ENCODE measurements at regions not wholly inside any gene's neighbourhood (a gene's known extent, or its start where the extent isn't known, plus 50 kb on each side); places are given as distances from the start of the nearest gene placed in this dataset.
A peak's percentile ranks its signal among the peaks of the same experiment; 100 is the strongest.

DNA sequence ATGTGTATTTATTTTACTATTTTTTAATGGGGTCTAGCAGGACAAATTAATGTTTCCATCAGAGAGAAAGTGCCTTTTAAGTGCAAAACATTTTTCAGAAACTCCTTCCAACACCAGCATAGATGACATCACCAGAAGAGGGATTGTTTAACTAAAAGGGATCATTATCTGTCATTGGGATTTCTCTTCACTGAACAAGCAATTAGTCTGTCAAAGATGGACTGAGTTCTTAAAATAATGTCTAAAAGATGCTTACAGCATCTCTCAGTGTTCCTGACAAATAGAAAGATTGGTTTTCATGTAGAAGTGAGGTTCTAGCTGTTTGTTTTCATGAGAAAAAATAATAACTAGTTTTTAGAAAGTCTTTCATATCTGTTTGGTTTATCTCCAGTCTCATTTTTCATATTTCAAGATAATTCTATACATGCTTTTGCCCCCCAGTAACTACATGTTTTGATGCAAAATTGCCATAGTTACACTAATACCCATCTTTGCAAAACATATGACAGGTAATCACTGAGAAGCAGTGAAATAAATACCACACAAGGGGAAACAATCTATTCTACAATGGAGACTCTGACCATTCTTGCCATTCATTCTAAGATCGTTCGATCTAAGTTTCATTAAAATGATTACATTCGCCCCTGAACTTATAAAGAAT, 850.3 kb downstream of the GALC start:
- Histone ChIP-seq H3K4me2 (ENCODE audit: low read depth, low read length) (no peak overlapping the region), H3K27ac (ENCODE audit: extremely low read length, insufficient read depth, low read length) (no peak overlapping the region), H3K4me3 (replicated peaks in 1 of 3; ENCODE audit: insufficient read depth in 1 of 3, low read depth in 2 of 3, low read length in 3 of 3) (no peak overlapping the region), H4K20me1 (ENCODE audit: insufficient read depth, low read length) (no peaks in the 10 kb centered on the region), H3K9ac (ENCODE audit: insufficient read depth, low read depth, low read length) (no peak overlapping the region), H3K9me3 (ENCODE audit: low read length) (no peaks in the 10 kb centered on the region), H3K36me3 (replicated peaks in 1 of 2; ENCODE audit: control insufficient read depth in 1 of 2, insufficient read depth in 2 of 2, low read length in 2 of 2) (no peaks in the 10 kb centered on the region), H3K27me3 (ENCODE audit: control insufficient read depth in 1 of 2, insufficient read depth in 2 of 2, low read length in 2 of 2) (no peaks in the 10 kb centered on the region), H3K4me1 (ENCODE audit: insufficient read depth, low read length) (no peaks in the 10 kb centered on the region), H3K79me2 (ENCODE audit: insufficient read depth, low read length) (no peaks in the 10 kb centered on the region), H2AFZ (ENCODE audit: low read length) (no peak overlapping the region)
- CTCF ChIA-PET (ENCODE audit: low intra/inter-chr PET ratio, low total read pairs): no interaction called here
- ATAC-seq: no peak
- intact Hi-C loops (cut with micrococcal nuclease; ENCODE audit: unreplicated experiment): no loop called here
- TF ChIP-seq SRSF9 (IDR thresholded peaks at IDR 0.05; ENCODE audit: borderline replicate concordance, insufficient read depth, low read depth, low read length, poor library complexity, severe bottlenecking) (no peak), ATF7 (IDR thresholded peaks at IDR 0.05) (0 out of 2 replicates have a peak, but pooled peaks have one; percentile 37), ATF7 (CRISPR knock-in tag; IDR thresholded peaks at IDR 0.05) (no peak)
- DNase-seq (ENCODE audit: low spot score): no peak
- in situ Hi-C loops (cut with HindIII; ENCODE audit: extremely low pct_ligation_motif_present, low pct_unique_long_range_greater_than_20kb): no loop called here
- FAIRE-seq: no peak
- BruUV-seq (replicated peaks): no TSS peak
- POLR2A ChIA-PET: no interaction called here
- 0% methylated on average over 3 of the region's 3 CpGs for WGBS (ENCODE audit: low lambda C conversion rate)

DNA sequence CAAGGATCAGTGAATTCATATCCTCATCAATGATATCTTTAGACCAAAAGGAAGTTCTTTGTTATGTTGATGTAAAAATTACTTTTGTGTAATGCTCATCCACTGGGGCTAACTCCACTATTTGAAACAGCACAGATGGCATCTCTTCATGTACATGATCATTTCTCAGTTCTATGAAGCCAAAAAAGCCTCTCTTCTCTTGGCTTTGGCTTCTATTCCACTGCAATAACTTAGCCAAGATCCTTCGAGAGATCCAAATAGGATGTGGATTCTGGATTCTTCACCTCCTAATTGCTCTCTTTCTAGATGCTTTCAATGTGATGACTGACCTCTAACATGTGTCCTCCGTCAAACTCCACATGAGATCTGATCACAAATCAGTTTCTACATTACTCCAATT, 851.2 kb downstream of the GALC start:
- POLR2A ChIA-PET: no interaction called here
- Histone ChIP-seq H2AFZ (ENCODE audit: low read length) (no peak overlapping the region), H3K79me2 (ENCODE audit: insufficient read depth, low read length) (no peaks in the 10 kb centered on the region), H3K9me3 (ENCODE audit: low read length) (no peaks in the 10 kb centered on the region), H3K27me3 (ENCODE audit: control insufficient read depth in 1 of 2, insufficient read depth in 2 of 2, low read length in 2 of 2) (no peaks in the 10 kb centered on the region), H4K20me1 (ENCODE audit: insufficient read depth, low read length) (no peaks in the 10 kb centered on the region), H3K36me3 (replicated peaks in 1 of 2; ENCODE audit: control insufficient read depth in 1 of 2, insufficient read depth in 2 of 2, low read length in 2 of 2) (no peaks in the 10 kb centered on the region), H3K4me3 (replicated peaks in 1 of 3; ENCODE audit: insufficient read depth in 1 of 3, low read depth in 2 of 3, low read length in 3 of 3) (no peak overlapping the region), H3K27ac (ENCODE audit: extremely low read length, insufficient read depth, low read length) (no peak overlapping the region), H3K4me2 (ENCODE audit: low read depth, low read length) (no peak overlapping the region), H3K9ac (ENCODE audit: insufficient read depth, low read depth, low read length) (no peak overlapping the region), H3K4me1 (ENCODE audit: insufficient read depth, low read length) (no peaks in the 10 kb centered on the region)
- intact Hi-C loops (cut with micrococcal nuclease; ENCODE audit: unreplicated experiment): no loop called here
- ATAC-seq (no peak), DNase-seq (ENCODE audit: low spot score) (no peak), FAIRE-seq (no peak)
- TF ChIP-seq CHD2 (IDR thresholded peaks at IDR 0.05; ENCODE audit: low read depth, low read length) (no peak), MEIS2 (CRISPR knock-in tag; IDR thresholded peaks at IDR 0.05) (no peak), ZNF30 (CRISPR knock-in tag; IDR thresholded peaks at IDR 0.05) (no peak), ZNF138 (CRISPR knock-in tag; IDR thresholded peaks at IDR 0.05; ENCODE audit: low read depth) (no peak), TRIM24 (CRISPR knock-in tag; IDR thresholded peaks at IDR 0.05) (no peak), NONO (IDR thresholded peaks at IDR 0.05) (no peak), NONO (CRISPR knock-in tag; conservative IDR thresholded peaks at IDR 0.05) (no peak), ELF1 (CRISPR knock-in tag; IDR thresholded peaks at IDR 0.05) (no peak), ISL2 (CRISPR knock-in tag; IDR thresholded peaks at IDR 0.05) (no peak)
- TF ChIP-seq, protein P1, sequence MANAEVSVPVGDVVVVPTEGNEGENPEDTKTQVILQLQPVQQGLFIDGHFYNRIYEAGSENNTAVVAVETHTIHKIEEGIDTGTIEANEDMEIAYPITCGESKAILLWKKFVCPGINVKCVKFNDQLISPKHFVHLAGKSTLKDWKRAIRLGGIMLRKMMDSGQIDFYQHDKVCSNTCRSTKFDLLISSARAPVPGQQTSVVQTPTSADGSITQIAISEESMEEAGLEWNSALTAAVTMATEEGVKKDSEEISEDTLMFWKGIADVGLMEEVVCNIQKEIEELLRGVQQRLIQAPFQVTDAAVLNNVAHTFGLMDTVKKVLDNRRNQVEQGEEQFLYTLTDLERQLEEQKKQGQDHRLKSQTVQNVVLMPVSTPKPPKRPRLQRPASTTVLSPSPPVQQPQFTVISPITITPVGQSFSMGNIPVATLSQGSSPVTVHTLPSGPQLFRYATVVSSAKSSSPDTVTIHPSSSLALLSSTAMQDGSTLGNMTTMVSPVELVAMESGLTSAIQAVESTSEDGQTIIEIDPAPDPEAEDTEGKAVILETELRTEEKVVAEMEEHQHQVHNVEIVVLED (CRISPR knock-in tag; IDR thresholded peaks at IDR 0.05; ENCODE audit: borderline replicate concordance): no peak
- CTCF ChIA-PET (ENCODE audit: low intra/inter-chr PET ratio, low total read pairs): no interaction called here
- no TSS peak for BruUV-seq (replicated peaks)
- in situ Hi-C loops (cut with HindIII; ENCODE audit: extremely low pct_ligation_motif_present, low pct_unique_long_range_greater_than_20kb): no loop called here
- WGBS (ENCODE audit: low lambda C conversion rate): 0% methylated on average over 2 of the region's 2 CpGs
